GM12878 (cell line): ENCODE measurements at regions not wholly inside any gene's neighbourhood (a gene's known extent, or its start where the extent isn't known, plus 50 kb on each side); places are given as distances from the start of the nearest gene placed in this dataset.

Experiments used
- ATAC-seq: fragments of 200-7000 bp; cut with Tn5 transposase; 3 replicates; pipeline ENCODE4 v1.9.1; 2020; ENCODE audit warnings: mild to moderate bottlenecking, moderate library complexity
- BruUV-seq: library from RNA; stranded (reverse); fragments of 400-500 nt; replicated peaks from 2 replicates; lab custom pipeline; 2021; lab: Mats Ljungman, UMichigan
- CTCF ChIA-PET: fragments of 300-600 bp; sonication (Branson Sonifier 250); formaldehyde crosslinking; extraction: SDS; loops from one replicate; lab custom pipeline; 2021; ENCODE audit warnings: inconsistent platforms; lab: Yijun Ruan, JAX
- POLR2A ChIA-PET: fragments of 350-600 bp; formaldehyde crosslinking; extraction: SDS; loops from one replicate; lab custom pipeline; 2021; ENCODE audit warnings: inconsistent platforms; lab: Charles Lee
- RAD21 ChIA-PET: fragments of 300-600 bp; sonication (Branson Sonifier 250); formaldehyde crosslinking; loops from one replicate; lab custom pipeline; 2023; ENCODE audit warnings: antibody characterized with exemption; ENCODE audit not compliant: unreplicated experiment; lab: Charles Lee
- SMC1A ChIA-PET: fragments of 300-600 bp; sonication (Branson Sonifier 250); formaldehyde crosslinking; loops from one replicate; lab custom pipeline; 2023; ENCODE audit not compliant: unreplicated experiment, uncharacterized antibody; lab: Charles Lee
- DNase-seq: peaks from one replicate; pipeline ENCODE4 v3.0.0-alpha.2; 2011; ENCODE audit warnings: low read depth, low spot score
- FAIRE-seq: peaks from 3 replicates; lab custom pipeline; 2011; peaks lifted over from hg19 to GRCh38; lab: Jason Lieb, UNC
- H2AFZ ChIP-seq: 2 replicates; pipeline ENCODE4 v1.6.0; 2011; ENCODE audit warnings: low read depth, low read length, control low read depth; ENCODE audit not compliant: control insufficient read depth
- H3K27ac ChIP-seq: 2 replicates; pipeline ENCODE4 v1.5.1; 2011; ENCODE audit warnings: control low read depth; ENCODE audit not compliant: control insufficient read depth, insufficient read depth
- H3K27me3 ChIP-seq, 2 experiments: replicated peaks in 1 of 2; 2 replicates each; pipeline versions ENCODE4 v1.6.0 to v1.6.1; 2011; ENCODE audit warnings: low read length in 1 of 2; ENCODE audit not compliant: control insufficient read depth in 2 of 2, insufficient read depth in 2 of 2
- H3K36me3 ChIP-seq, 2 experiments: 2 replicates each; pipeline ENCODE4 v1.5.1; 2011; ENCODE audit warnings: low read length in 1 of 2; ENCODE audit not compliant: control insufficient read depth in 2 of 2, insufficient read depth in 2 of 2
- H3K4me1 ChIP-seq: 2 replicates; pipeline ENCODE4 v1.6.1; 2011; ENCODE audit warnings: mild to moderate bottlenecking, low read length, moderate library complexity, mixed read lengths; ENCODE audit not compliant: control insufficient read depth, insufficient read depth
- H3K4me2 ChIP-seq: 2 replicates; pipeline ENCODE4 v1.6.0; 2011; ENCODE audit warnings: control low read depth; ENCODE audit not compliant: control insufficient read depth, insufficient read depth
- H3K4me3 ChIP-seq: fragments of 200-600 bp; sonication (generic); 2 replicates; pipeline ENCODE4 v1.5.1; 2016
- H3K79me2 ChIP-seq: 2 replicates; pipeline ENCODE4 v1.6.0; 2011; ENCODE audit warnings: low read length; ENCODE audit not compliant: control insufficient read depth, insufficient read depth
- H3K9ac ChIP-seq: 2 replicates; pipeline ENCODE4 v1.8.0; 2011; ENCODE audit warnings: low read length, control low read depth, mixed read lengths; ENCODE audit not compliant: control insufficient read depth, insufficient read depth
- H3K9me3 ChIP-seq: replicated peaks from 3 replicates; pipeline ENCODE4 v1.5.1; 2011; ENCODE audit warnings: mild to moderate bottlenecking, low read length; ENCODE audit not compliant: control insufficient read depth, insufficient read depth
- H4K20me1 ChIP-seq: 2 replicates; pipeline ENCODE4 v1.6.0; 2011; ENCODE audit not compliant: control insufficient read depth, insufficient read depth
- ATF3 ChIP-seq: IDR thresholded peaks from 2 replicates; pipeline ENCODE4 v1.6.1; 2011; ENCODE audit warnings: low read depth, mild to moderate bottlenecking, low read length, moderate library complexity, borderline replicate concordance; ENCODE audit errors: extremely low read depth
- CREB1 ChIP-seq: IDR thresholded peaks from 2 replicates; pipeline ENCODE4 v1.6.1; 2012; ENCODE audit warnings: low read depth, mild to moderate bottlenecking, inconsistent platforms
- EP300 ChIP-seq, 2 experiments: fragments of 150-350 bp in 1 of 2; IDR thresholded peaks; 2 replicates each; pipeline ENCODE4 v1.6.1; 2011 to 2012; ENCODE audit warnings: low read depth in 2 of 2, low read length in 2 of 2, borderline replicate concordance in 1 of 2, improper control_type of control experiment in 1 of 2, inconsistent platforms in 1 of 2; ENCODE audit not compliant: control insufficient read depth in 1 of 2
- ETV6 ChIP-seq, 2 experiments: fragments of 450-650 bp in 1 of 2; IDR thresholded peaks in 1 of 2; conservative IDR thresholded peaks in 1 of 2; 2 replicates each; pipeline ENCODE4 v1.6.1; 2014; ENCODE audit warnings: antibody characterized with exemption in 1 of 2, borderline replicate concordance in 1 of 2, low read depth in 1 of 2, mild to moderate bottlenecking in 1 of 2, moderate library complexity in 1 of 2
- FOXM1 ChIP-seq: IDR thresholded peaks from 2 replicates; pipeline ENCODE4 v1.6.1; 2012; ENCODE audit warnings: low read depth, mild to moderate bottlenecking, inconsistent platforms, low read length, moderate library complexity
- IRF4 ChIP-seq: IDR thresholded peaks from 2 replicates; pipeline ENCODE4 v1.6.1; 2011; ENCODE audit warnings: low read depth, low read length
- NKRF ChIP-seq: fragments of 450-650 bp; conservative IDR thresholded peaks from 2 replicates; pipeline ENCODE4 v1.6.1; 2017; ENCODE audit warnings: mild to moderate bottlenecking, moderate library complexity
- PAX5 ChIP-seq: IDR thresholded peaks from 2 replicates; pipeline ENCODE4 v1.6.1; 2011; ENCODE audit warnings: low read depth, low read length, borderline replicate concordance
- RAD21 ChIP-seq: IDR thresholded peaks from 2 replicates; pipeline ENCODE4 v1.6.1; 2011; ENCODE audit warnings: mild to moderate bottlenecking, low read depth, low read length, moderate library complexity; ENCODE audit not compliant: insufficient read depth
- SIN3A ChIP-seq: IDR thresholded peaks from 2 replicates; pipeline ENCODE4 v1.6.1; 2012; ENCODE audit warnings: low read depth, low read length, improper control_type of control experiment
- SPI1 ChIP-seq: IDR thresholded peaks from 2 replicates; pipeline ENCODE4 v1.6.1; 2011; ENCODE audit warnings: low read depth, mild to moderate bottlenecking, low read length, moderate library complexity, borderline replicate concordance; ENCODE audit not compliant: insufficient read depth
- SREBF1 ChIP-seq: IDR thresholded peaks from 2 replicates; pipeline ENCODE4 v1.6.1; 2012; ENCODE audit warnings: mild to moderate bottlenecking, low read length
- TCF12 ChIP-seq: IDR thresholded peaks from 2 replicates; pipeline ENCODE4 v1.6.1; 2011; ENCODE audit warnings: low read depth, mild to moderate bottlenecking, low read length
- ZNF592 ChIP-seq: fragments of 450-650 bp; IDR thresholded peaks from 2 replicates; pipeline ENCODE4 v1.6.1; 2017; ENCODE audit warnings: mild to moderate bottlenecking, moderate library complexity
- ZNF622 ChIP-seq: fragments of 450-650 bp; IDR thresholded peaks from 2 replicates; pipeline ENCODE4 v1.6.1; 2017; ENCODE audit warnings: mild to moderate bottlenecking, inconsistent platforms
- WGBS: methylation state at CpG from one replicate; pipeline ENCODE4 v1.1.6; 2016; ENCODE audit warnings: low lambda C conversion rate; ENCODE audit not compliant: insufficient replicate concordance, insufficient coverage; ENCODE audit errors: missing lambda C conversion rate; 5-methylcytosine and 5-hydroxymethylcytosine counted together
- in situ Hi-C: fragments of 300-500 bp; cut with MboI; formaldehyde crosslinking; loops from 9 replicates; pipeline ENCODE4 v1.14.3; 2018; ENCODE audit warnings: mixed read lengths
- intact Hi-C: fragments of 100-400 bp; cut with micrococcal nuclease; formaldehyde crosslinking; loops from one replicate; pipeline ENCODE4 v1.14.2; 2022; ENCODE audit not compliant: unreplicated experiment

GRCh38 chrX:6667048-6667768, 132.3 kb upstream of the VCX3A start:
- Histone ChIP-seq H3K27ac (no peak overlapping the region), H3K4me3 (no peak overlapping the region), H3K36me3 (no peaks in the 10 kb centered on the region), H3K4me1 (no peaks in the 10 kb centered on the region), H3K79me2 (no peaks in the 10 kb centered on the region), H3K4me2 (no peak overlapping the region), H2AFZ (no peak overlapping the region), H3K9me3 (no peaks in the 10 kb centered on the region; the same call in 2 of the 3 replicates), H3K9ac (no peak overlapping the region), H3K27me3 (no peaks in the 10 kb centered on the region), H4K20me1 (no peaks in the 10 kb centered on the region)
- ChIA-PET SMC1A (interaction anchor here (0.8 kb wide), 1 partner anchor 11 kb away, joined by 6 read pairs; no protein-coding TSS in a partner anchor), POLR2A (no interaction called here), RAD21 (no interaction called here), CTCF (no interaction called here)
- no TSS peak for BruUV-seq
- ATAC-seq = peak; percentile 44; the same call in 2 of the 3 replicates
- no peak for FAIRE-seq
- DNase-seq = no peak
- intact Hi-C loops (no loop called here), in situ Hi-C loops (no loop called here)
- no peak for TF ChIP-seq NKRF
- TF ChIP-seq SIN3A = no peak
- no peak for TF ChIP-seq FOXM1
- no peak for TF ChIP-seq ATF3
- no peak for TF ChIP-seq PAX5
- no peak for TF ChIP-seq ZNF622
- TF ChIP-seq SPI1 = peak; percentile 76; the same call in 1 of the 2 replicates
- TF ChIP-seq ETV6 (conservative IDR thresholded peaks at IDR 0.05 in 1 of 2, IDR thresholded peaks at IDR 0.05 in 1 of 2; ENCODE audit: borderline replicate concordance in 1 of 2, low read depth in 1 of 2) = 0 out of 4 replicates have a peak, but pooled peaks of 1 of the 2 experiments have one; percentile 16
- TF ChIP-seq TCF12 = no peak
- no peak for TF ChIP-seq CREB1
- TF ChIP-seq ZNF592 = no peak
- TF ChIP-seq RAD21 = no peak
- no peak for TF ChIP-seq SREBF1
- TF ChIP-seq IRF4 = no peak
- no peak for TF ChIP-seq EP300 (IDR thresholded peaks at IDR 0.05; ENCODE audit: borderline replicate concordance in 1 of 2, control insufficient read depth in 1 of 2, low read depth in 2 of 2, low read length in 2 of 2)
- WGBS = 18% methylated on average over 5 of the region's 5 CpGs
